NOMO-1 treated with dmso at 0.1 percent for 144 hours (cell line): ENCODE measurements at regions not wholly inside any gene's neighbourhood (a gene's known extent, or its start where the extent isn't known, plus 50 kb on each side); places are given as distances from the start of the nearest gene placed in this dataset.
"Not testable (repeated sequence)": the region's sequence is repeated elsewhere in the genome, so short reads cannot be mapped to it uniquely, and the experiment has no call there.

Source experiments
- DNase-seq: peaks from one replicate; lab custom pipeline; 2025; ENCODE audit not compliant: unreplicated experiment; lab: John Stamatoyannopoulos, UW

DNA sequence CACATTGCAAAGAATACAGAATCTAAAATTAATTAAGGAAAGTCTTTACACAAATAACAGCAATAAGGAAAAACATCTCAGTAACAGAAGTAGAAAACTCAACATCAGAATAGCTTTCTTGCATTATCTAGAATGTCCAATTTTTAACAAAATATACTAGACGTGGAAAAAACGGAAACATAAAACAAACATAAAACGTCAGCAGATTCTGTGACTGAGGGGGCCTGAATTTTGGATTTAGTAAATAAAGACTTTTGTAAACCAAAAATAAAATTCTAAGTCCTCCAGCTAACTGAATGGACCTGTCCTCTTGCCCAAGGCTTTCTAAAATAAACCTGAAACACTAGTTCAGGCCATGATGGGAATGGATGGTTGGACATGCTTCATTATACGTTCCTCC, 773.5 kb upstream of the LRRTM1 start:
- DNase-seq: no peak

- DNase-seq: no peak
Observed at GRCh38 chr2:81077396-81077795, 772.8 kb upstream of the LRRTM1 start.

DNA sequence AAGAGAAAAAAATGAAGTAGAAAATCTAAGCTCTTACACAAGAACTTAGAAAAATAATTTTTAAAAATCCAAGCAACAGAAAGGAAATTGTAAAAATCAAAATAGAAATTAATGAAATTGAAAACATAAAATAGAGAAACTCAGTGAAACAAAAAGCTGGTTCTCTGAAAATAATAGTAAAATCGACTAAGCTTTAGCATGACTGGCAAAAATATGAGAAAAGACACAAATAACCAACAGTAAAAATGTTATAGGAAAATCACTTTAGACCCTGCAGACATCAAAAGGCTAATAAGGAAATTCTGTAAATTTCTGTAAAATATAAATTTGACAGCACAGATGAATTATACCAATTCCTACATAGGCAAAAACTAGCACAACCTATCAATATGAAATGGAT, 768.9 kb upstream of the LRRTM1 start:
- DNase-seq: no peak

GRCh38 chr2:81068144-81068543, 763.6 kb upstream of the LRRTM1 start:
- no peak for DNase-seq

DNA sequence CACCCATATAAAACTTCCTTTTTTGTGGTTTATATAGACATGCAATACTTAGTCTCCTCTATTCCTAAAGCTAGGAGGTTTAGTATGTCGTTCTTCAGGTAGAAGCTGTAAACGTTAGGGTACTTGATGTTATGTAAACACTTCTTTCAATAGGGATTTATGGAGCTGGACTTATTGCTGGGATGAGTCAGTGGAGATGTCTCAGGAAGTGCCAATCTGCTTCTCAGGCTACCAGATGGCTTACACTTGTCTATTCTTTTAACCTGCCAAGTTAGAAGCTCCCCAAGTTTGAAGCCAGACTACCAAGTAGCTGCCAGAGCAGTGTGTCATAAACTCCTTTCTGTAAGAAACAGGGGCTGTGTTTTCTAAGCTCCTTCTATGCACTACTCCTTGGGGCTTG, 756.5 kb upstream of the LRRTM1 start:
- no peak for DNase-seq

- DNase-seq: no peak
Observed at GRCh38 chr2:81050580-81051095, 746.1 kb upstream of the LRRTM1 start.

DNA sequence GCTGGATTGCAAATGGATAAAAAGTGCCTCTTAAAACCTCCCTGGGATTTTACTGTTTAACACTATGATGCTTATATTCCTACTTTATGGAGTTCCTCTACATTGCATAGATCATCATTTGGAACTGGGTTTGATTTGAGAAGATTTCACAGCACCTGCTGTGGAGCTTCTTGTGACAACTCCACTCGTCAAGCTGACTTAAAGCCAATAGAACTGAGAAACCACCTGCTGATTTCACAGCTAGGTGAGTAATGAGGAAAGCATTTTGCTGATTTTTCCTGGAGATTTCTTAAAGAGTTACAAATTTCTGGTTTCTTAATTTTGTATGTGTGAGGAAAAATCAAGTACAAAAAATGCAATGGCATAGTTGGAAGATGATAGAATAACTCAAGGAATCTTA, 739.1 kb upstream of the LRRTM1 start:
- no peak for DNase-seq

DNA sequence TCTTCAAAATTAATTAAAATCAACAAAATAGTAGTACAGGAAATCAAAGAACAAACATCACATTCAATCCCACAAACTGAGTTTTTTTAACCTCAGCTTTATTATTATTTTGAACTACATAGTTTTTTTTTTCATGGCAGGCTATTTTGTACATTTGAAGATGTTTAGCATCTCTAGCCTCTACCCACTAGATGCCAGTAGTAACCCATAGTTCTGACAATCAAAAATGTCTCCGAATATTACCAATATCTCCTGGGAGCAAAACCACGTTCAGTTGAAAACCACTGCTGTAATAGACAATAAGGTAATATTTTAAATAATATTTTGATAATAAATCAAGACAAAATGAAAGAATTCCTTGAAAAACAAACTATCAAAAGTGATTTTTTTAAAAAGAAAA, 702.6 kb upstream of the LRRTM1 start:
- DNase-seq: no peak

GRCh38 chr2:81002906-81003305, 698.4 kb upstream of the LRRTM1 start:
- DNase-seq: no peak

GRCh38 chr2:80987466-80987865, 682.9 kb upstream of the LRRTM1 start:
- no peak for DNase-seq

DNA sequence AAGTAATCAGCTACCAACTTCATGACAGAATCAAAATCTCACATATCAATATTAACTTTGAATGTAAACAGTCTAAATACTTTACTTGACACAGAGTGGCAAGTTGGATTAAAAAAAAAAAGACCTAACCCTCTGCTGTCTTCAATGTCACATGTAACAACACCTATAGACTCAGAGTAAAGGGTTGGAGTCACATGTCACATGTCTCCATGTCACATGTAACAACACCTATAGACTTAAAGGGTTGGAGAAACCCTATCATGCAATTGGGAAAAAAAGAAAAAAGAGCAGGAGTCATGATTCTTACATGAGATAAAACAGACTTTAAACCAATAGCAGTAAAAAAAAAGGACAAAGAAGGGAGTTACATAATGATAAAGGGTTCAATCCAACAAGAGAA, 665.3 kb upstream of the LRRTM1 start:
- DNase-seq: no peak

GRCh38 chr2:80968450-80968849, 663.9 kb upstream of the LRRTM1 start:
- DNase-seq: no peak

- DNase-seq: no peak
Observed at GRCh38 chr2:80947601-80948130, 643.1 kb upstream of the LRRTM1 start.

GRCh38 chr2:80943487-80943886, 638.9 kb upstream of the LRRTM1 start:
- DNase-seq: no peak

- no peak for DNase-seq
Observed at GRCh38 chr2:80942766-80943165, 638.2 kb upstream of the LRRTM1 start.

DNA sequence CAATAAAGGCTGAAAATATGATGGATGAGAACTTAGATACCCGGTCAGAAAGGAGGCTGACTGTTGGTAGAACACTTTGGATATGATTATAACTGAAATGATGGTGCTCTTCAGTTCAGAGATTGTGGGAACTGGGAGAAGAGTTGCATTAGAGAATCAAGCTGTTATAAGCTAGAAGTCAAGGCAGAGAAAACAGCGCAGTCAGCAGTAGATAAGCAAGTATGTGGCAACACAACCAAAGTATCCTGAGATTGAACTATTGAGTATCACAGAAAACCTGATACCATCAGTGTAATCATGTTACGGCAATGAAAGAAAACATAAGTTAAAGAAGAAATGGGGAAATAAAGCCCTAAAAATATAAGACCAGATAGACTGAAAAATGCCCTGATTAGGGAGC, 633.9 kb upstream of the LRRTM1 start:
- DNase-seq: no peak

- not testable (repeated sequence) for DNase-seq
Observed at GRCh38 chr2:80931820-80932219, 627.3 kb upstream of the LRRTM1 start.

DNA sequence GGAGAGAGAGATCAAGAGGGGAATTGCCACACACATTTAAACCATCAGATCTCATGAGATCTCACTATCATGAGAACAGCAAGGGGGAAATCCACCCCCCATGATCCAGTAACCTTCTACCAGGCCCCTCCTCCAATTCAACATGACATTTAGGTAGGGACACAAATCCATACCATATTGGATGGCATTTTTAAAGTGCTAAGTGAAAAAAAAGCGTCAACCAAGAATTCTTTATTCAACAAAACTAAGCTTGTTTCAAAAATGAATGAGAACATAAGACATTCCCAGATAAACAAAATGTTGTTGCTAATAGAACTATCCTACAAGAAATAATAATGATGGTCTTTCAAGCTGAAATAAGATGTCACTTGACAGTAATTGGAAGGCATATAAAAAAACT, 626.2 kb upstream of the LRRTM1 start:
- DNase-seq: no peak

DNA sequence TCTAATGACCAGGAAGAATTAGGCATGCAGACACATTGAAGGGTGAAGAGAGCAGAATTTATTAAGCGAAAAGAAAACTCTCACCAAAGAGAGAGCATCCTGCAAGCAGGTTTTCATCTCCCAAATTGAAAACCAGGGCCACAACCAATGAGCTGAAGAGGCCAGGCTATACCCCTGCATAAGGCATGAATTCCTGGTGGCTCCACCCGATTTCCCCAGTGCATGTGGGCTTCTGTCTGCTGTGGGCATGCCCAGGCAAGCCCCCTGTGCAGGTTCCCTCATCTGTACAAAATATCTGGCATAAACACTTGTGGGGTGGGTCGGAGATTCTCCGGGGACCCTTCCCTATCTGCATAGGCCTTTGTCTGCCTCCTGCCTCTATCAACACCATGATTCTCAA, 621.6 kb upstream of the LRRTM1 start:
- no peak for DNase-seq

- no peak for DNase-seq
Observed at GRCh38 chr2:80896576-80896975, 592.0 kb upstream of the LRRTM1 start.

DNA sequence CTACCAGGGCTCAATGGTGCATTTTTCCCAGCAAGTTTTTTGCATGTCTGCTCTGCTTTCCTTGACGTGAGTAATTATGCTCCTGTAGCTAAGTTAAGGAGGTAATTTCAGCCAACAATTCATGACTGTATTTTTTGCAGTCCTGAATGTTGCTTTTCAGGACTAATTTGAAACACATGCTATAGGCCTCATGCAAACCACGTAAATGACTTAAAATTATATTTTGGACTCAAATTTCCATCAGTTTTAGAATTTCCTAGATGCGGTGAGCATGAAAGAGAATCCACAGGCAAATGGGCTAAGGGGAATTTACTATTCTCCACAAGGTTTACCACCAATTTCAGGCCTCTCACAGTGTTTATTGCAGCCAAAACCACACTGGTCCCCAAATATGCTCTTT, 589.9 kb upstream of the LRRTM1 start:
- DNase-seq: no peak

- no peak for DNase-seq
Observed at GRCh38 chr2:80893711-80894110, 589.2 kb upstream of the LRRTM1 start.

DNA sequence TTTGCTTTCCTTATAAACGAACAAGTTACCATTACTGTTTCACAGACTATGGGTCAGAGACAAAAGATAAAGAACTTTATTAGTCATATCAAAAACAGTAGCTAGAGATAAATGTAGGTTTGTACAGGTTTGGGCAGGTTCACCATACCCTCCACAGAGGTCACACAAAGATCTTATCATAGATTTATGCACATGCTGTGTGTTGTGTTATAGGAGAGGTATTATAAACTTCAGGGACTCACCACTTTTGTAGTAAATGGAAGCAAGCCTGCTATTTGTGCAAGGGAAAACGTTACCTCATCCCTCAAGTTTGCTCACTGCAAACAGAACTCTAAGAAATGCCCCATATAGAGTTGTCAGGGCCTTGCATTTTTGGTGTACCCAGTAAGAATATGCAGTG, 584.5 kb upstream of the LRRTM1 start:
- DNase-seq: no peak
